Natural killer cell (primary cell): ENCODE measurements at regions not wholly inside any gene's neighbourhood (a gene's known extent, or its start where the extent isn't known, plus 50 kb on each side); places are given as distances from the start of the nearest gene placed in this dataset.

Source experiments
- ATAC-seq, 3 donors: fragments of 150-1000 bp in 2 of 3; fragments of 200-7000 bp in 1 of 3; cut with Tn5 transposase; 1 replicate in 1 of 3; 2 replicates in 2 of 3; pipeline ENCODE4 v1.10.0; 2021; ENCODE audit warnings: mild to moderate bottlenecking in 2 of 3, moderate library complexity in 2 of 3
- DNase-seq, 2 donors: peaks; one replicate each; pipeline versions ENCODE4 v3.0.0 to v3.0.0-alpha.2; 2013 to 2021; ENCODE audit warnings: mixed read lengths in 1 of 2
- H3K27ac ChIP-seq: one replicate; pipeline ENCODE4 v1.5.1; 2013; ENCODE audit warnings: mild to moderate bottlenecking, low read length
- H3K27me3 ChIP-seq: one replicate; pipeline ENCODE4 v1.6.1; 2013; ENCODE audit warnings: low read length; ENCODE audit not compliant: control insufficient read depth, insufficient read depth
- H3K36me3 ChIP-seq: one replicate; pipeline ENCODE4 v1.6.1; 2013; ENCODE audit warnings: low read length; ENCODE audit not compliant: control insufficient read depth, insufficient read depth
- H3K4me1 ChIP-seq: one replicate; pipeline ENCODE4 v1.6.1; 2013; ENCODE audit warnings: low read length; ENCODE audit not compliant: control insufficient read depth, insufficient read depth
- H3K4me3 ChIP-seq: one replicate; pipeline ENCODE4 v1.5.1; 2013; ENCODE audit warnings: low read length
- H3K9me3 ChIP-seq: one replicate; pipeline ENCODE4 v1.6.1; 2013; ENCODE audit warnings: low read length; ENCODE audit not compliant: control insufficient read depth, insufficient read depth
- H3K27ac Mint-ChIP-seq, 2 donors: one replicate each; pipeline ENCODE4 v1.8.0; 2022; ENCODE audit warnings: mild to moderate bottlenecking in 2 of 2, mixed read lengths in 2 of 2, moderate library complexity in 1 of 2
- H3K27me3 Mint-ChIP-seq, 2 donors: one replicate each; pipeline ENCODE4 v1.8.0; 2022; ENCODE audit warnings: low read depth in 2 of 2, mixed read lengths in 2 of 2
- H3K36me3 Mint-ChIP-seq: one replicate; pipeline ENCODE4 v1.8.0; 2022; ENCODE audit warnings: mixed read lengths
- H3K4me1 Mint-ChIP-seq, 2 donors: one replicate each; pipeline ENCODE4 v1.8.0; 2022; ENCODE audit warnings: mixed read lengths in 2 of 2
- H3K4me3 Mint-ChIP-seq: one replicate; pipeline ENCODE4 v1.8.0; 2022; ENCODE audit warnings: mild to moderate bottlenecking, moderate library complexity, mixed read lengths
- H3K9me3 Mint-ChIP-seq, 2 donors: one replicate each; pipeline ENCODE4 v1.8.0; 2022; ENCODE audit warnings: mixed read lengths in 2 of 2
- WGBS: methylation state at CpG from one replicate; pipeline ENCODE4 v1.1.7; 2013; ENCODE audit warnings: missing lambda C conversion rate; ENCODE audit not compliant: insufficient coverage; 5-methylcytosine and 5-hydroxymethylcytosine counted together
- intact Hi-C: fragments of 100-400 bp; cut with micrococcal nuclease; formaldehyde crosslinking; loops from one replicate; pipeline ENCODE4 v1.14.2; 2022
- TF ChIP-seq, protein P1 (sequence below): fragments of 200-600 bp; IDR thresholded peaks from one replicate; pipeline ENCODE4 v1.8.0; 2022; ENCODE audit warnings: antibody characterized with exemption

DNA sequence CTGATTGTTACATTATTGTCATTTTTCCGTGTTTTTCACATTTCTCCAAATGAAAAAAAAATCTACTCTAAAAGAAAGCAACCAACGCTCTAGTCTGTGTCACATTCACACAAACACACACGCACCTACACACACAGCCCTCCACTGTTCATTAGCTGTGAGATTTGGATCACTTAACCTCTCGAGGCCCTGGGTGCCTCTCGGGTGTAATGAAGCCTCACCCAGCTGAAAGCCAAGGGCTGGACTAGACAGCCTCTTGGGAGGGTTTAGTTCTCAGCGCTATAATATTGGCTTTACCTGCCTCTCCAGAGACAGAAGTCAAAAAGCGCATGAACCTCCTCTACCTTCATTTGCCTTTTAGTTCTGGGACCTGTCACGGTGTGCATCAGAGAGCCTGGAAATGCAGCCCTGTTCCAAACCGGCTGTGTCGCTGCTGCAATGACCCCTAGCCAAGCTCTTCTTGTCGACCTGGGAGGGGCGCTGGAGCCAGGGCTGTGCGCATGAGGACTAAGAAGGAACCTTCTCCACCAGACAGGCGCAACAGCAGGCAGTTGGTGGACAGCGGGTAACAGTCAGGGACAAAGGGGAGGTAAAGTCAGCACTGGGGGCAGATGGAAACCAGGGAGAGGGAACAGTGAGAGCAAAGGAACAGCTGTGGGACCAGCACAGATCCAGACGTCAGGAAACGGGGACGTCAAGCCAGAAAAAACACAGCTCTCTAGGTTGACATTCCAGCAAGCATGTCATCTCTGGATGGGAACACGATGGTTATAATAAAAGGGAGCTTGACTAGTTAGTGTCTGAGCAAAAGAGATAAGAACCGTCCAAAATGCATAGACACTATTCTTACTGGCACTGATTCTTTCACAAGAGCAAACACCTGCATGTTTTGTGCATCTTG lies 375.9 kb downstream of the EFNB2 start:
- TF ChIP-seq, protein P1, sequence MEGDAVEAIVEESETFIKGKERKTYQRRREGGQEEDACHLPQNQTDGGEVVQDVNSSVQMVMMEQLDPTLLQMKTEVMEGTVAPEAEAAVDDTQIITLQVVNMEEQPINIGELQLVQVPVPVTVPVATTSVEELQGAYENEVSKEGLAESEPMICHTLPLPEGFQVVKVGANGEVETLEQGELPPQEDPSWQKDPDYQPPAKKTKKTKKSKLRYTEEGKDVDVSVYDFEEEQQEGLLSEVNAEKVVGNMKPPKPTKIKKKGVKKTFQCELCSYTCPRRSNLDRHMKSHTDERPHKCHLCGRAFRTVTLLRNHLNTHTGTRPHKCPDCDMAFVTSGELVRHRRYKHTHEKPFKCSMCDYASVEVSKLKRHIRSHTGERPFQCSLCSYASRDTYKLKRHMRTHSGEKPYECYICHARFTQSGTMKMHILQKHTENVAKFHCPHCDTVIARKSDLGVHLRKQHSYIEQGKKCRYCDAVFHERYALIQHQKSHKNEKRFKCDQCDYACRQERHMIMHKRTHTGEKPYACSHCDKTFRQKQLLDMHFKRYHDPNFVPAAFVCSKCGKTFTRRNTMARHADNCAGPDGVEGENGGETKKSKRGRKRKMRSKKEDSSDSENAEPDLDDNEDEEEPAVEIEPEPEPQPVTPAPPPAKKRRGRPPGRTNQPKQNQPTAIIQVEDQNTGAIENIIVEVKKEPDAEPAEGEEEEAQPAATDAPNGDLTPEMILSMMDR, result no peak
- no peak overlapping the region for H3K4me3 Mint-ChIP-seq
- Histone ChIP-seq H3K4me3 (no peak overlapping the region), H3K27me3 (no peaks in the 10 kb centered on the region), H3K9me3 (no peaks in the 10 kb centered on the region), H3K27ac (no peak overlapping the region), H3K36me3 (no peaks in the 10 kb centered on the region), H3K4me1 (no peaks in the 10 kb centered on the region)
- peaks cover 2 to 3% of the 10 kb centered on the region in 2 donors for H3K9me3 Mint-ChIP-seq
- H3K4me1 Mint-ChIP-seq, result no peaks in the 10 kb centered on the region
- no peaks in the 10 kb centered on the region for H3K27me3 Mint-ChIP-seq
- 90% methylated on average over 19 of the region's 20 CpGs for WGBS
- intact Hi-C loops, result no loop called here
- no peak for ATAC-seq
- no peak for DNase-seq
- no peak overlapping the region for H3K27ac Mint-ChIP-seq
- no peaks in the 10 kb centered on the region for H3K36me3 Mint-ChIP-seq

DNA sequence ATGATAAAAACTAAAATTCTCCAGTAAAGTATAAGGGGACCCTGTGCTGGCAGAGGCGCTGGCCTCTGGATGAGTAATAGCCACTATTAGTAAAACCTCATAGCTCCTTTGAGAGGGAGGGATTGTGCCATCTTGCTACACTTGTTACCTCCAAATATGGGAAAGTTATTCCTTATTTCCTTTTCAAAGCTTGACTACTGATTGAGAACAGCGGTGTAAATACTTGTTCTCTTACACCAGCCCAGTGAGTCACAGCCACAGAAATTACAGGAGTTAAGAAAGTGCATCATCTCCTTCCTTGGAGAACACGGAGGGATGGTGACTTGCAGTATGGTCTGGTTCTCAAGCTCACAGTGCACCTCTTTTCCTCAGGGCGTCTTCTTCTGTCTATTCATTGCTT lies 379.0 kb downstream of the EFNB2 start:
- no peak for ATAC-seq
- Mint-ChIP-seq H3K27me3 (no peaks in the 10 kb centered on the region), H3K9me3 (peaks cover 4% of the 10 kb centered on the region in 2 donors), H3K4me3 (no peak overlapping the region), H3K36me3 (no peaks in the 10 kb centered on the region), H3K27ac (no peak overlapping the region), H3K4me1 (no peaks in the 10 kb centered on the region)
- intact Hi-C loops, result no loop called here
- Histone ChIP-seq H3K4me3 (no peak overlapping the region), H3K9me3 (no peaks in the 10 kb centered on the region), H3K27ac (no peak overlapping the region), H3K4me1 (no peaks in the 10 kb centered on the region), H3K27me3 (no peaks in the 10 kb centered on the region), H3K36me3 (no peaks in the 10 kb centered on the region)
- WGBS, result 94% methylated on average over 3 of the region's 4 CpGs
- TF ChIP-seq, protein P1, result no peak
- no peak for DNase-seq

DNA sequence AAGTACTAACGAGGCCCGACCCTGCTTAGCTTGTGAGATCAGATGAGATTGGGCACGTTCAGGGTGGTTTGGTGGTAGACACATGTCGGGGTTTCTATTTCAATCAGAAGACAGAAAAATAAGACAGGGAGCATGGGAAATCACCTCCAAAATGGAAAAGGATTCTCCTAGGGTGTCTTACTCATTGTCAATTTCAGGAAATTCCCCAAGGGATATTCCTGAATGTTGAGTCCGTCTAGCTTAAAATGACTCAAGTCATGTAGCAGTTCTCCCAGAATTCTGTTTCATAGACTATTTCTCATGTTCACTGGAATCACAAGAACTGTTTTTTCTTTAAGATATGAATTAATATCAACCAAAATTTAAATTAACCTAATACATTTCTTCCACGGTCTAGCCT lies 380.1 kb downstream of the EFNB2 start:
- no peak overlapping the region for H3K4me3 Mint-ChIP-seq
- H3K9me3 ChIP-seq, result no peaks in the 10 kb centered on the region
- H3K27me3 ChIP-seq, result no peaks in the 10 kb centered on the region
- no peaks in the 10 kb centered on the region for H3K36me3 ChIP-seq
- no peak for ATAC-seq
- H3K4me1 ChIP-seq, result no peaks in the 10 kb centered on the region
- TF ChIP-seq, protein P1, result no peak
- no peaks in the 10 kb centered on the region for H3K27me3 Mint-ChIP-seq
- intact Hi-C loops, result no loop called here
- WGBS, result 95% methylated on average over 5 of the region's 6 CpGs
- H3K9me3 Mint-ChIP-seq, result peaks cover 4% of the 10 kb centered on the region in 2 donors
- no peaks in the 10 kb centered on the region for H3K4me1 Mint-ChIP-seq
- no peak overlapping the region for H3K27ac ChIP-seq
- H3K4me3 ChIP-seq, result no peak overlapping the region
- DNase-seq, result no peak
- no peak overlapping the region for H3K27ac Mint-ChIP-seq
- H3K36me3 Mint-ChIP-seq, result no peaks in the 10 kb centered on the region

DNA sequence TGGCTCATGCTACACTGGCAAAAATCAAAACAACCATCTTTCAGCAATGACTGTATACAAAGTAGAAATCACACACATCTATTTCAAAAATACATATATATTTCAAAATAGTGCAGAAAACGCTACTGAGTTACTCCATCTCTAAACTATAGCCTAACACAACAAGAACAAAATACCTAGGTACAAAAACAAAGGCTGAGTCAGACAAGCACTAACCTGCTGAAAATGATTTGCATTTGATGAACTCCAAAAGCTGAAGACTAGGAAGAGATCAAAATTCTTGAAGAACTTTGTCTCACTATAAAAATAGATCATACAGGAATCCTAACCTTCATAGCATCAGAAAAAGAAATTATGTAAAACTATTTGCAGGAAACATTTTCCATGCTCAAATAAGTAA lies 381.6 kb downstream of the EFNB2 start:
- H3K27ac Mint-ChIP-seq, result no peak overlapping the region
- H3K36me3 ChIP-seq, result no peaks in the 10 kb centered on the region
- intact Hi-C loops, result no loop called here
- H3K27ac ChIP-seq, result no peak overlapping the region
- no peaks in the 10 kb centered on the region for H3K27me3 ChIP-seq
- no peak for ATAC-seq
- H3K27me3 Mint-ChIP-seq, result no peaks in the 10 kb centered on the region
- no peaks in the 10 kb centered on the region for H3K4me1 Mint-ChIP-seq
- no peaks in the 10 kb centered on the region for H3K9me3 ChIP-seq
- H3K36me3 Mint-ChIP-seq, result no peaks in the 10 kb centered on the region
- H3K4me3 ChIP-seq, result no peak overlapping the region
- H3K4me3 Mint-ChIP-seq, result no peak overlapping the region
- H3K9me3 Mint-ChIP-seq, result peaks cover 4% of the 10 kb centered on the region in 2 donors
- DNase-seq, result no peak
- WGBS, result 73% methylated on average over 1 of the region's 1 CpG
- TF ChIP-seq, protein P1, result no peak
- no peaks in the 10 kb centered on the region for H3K4me1 ChIP-seq
